GM10266 (cell line): ENCODE measurements at regions not wholly inside any gene's neighbourhood (a gene's known extent, or its start where the extent isn't known, plus 50 kb on each side); places are given as distances from the start of the nearest gene placed in this dataset.
"Not testable (repeated sequence)": the region's sequence is repeated elsewhere in the genome, so short reads cannot be mapped to it uniquely, and the experiment has no call there.

Experiments
- DNase-seq: peaks from one replicate; pipeline ENCODE4 v3.0.0; 2012; ENCODE audit errors: extremely low spot score
- CTCF ChIP-seq: IDR thresholded peaks from 2 replicates; pipeline ENCODE4 v1.5.1; 2012; ENCODE audit warnings: mild to moderate bottlenecking, low read depth; ENCODE audit not compliant: control insufficient read depth, insufficient read depth; ENCODE audit errors: missing control alignments

- DNase-seq = no peak
- TF ChIP-seq CTCF = no peak
These were observed 153.6 kb upstream of the MOCS2 start for GRCh38 chr5:53263151-53263550.

- no peak for DNase-seq
- TF ChIP-seq CTCF = no peak
These were observed 155.5 kb upstream of the MOCS2 start for GRCh38 chr5:53265043-53265442.

GRCh38 chr5:53268241-53268640 lies 158.7 kb upstream of the MOCS2 start:
- DNase-seq = not testable (repeated sequence)

DNA sequence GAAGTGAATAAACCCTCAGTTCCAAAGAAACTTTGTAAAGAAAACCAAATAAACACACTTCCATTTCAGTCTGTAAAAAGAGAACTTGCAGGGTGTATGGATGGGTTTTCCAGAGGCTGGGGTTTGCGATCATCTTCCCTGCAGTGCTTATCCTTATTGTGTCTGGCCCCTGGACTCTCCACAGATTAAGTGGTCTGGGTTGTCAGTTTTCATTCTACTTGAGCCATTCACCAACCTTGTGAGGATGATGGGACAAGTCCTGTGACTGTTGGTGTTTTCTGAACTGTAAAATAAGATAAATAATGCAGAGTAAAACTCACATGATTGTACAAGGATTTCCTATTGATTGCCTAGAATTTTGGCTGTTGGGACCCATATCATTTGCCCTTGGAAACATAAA lies 166.1 kb upstream of the MOCS2 start:
- TF ChIP-seq CTCF = no peak
- DNase-seq = no peak

GRCh38 chr5:53276825-53277224 lies 167.3 kb upstream of the MOCS2 start:
- TF ChIP-seq CTCF = no peak
- DNase-seq = no peak

DNA sequence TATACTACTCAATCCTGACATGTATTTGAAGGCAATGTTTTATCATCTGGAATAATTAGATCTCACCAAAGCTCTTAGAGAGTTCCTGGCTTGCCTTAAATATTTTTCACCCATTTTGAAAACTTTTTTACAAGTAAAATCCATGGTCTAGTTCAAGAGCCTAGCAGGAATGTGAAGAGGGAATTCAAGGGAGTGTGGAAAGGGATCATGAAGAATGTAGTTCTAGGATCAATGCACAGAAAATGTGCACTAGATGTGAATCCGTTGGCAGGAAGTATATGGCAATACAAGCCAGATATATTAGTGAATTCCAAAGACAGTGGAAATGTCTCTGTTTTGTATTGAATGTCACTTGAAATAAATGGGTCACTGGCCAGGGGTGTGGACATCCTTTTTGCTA lies 167.9 kb upstream of the MOCS2 start:
- TF ChIP-seq CTCF = no peak
- no peak for DNase-seq

DNA sequence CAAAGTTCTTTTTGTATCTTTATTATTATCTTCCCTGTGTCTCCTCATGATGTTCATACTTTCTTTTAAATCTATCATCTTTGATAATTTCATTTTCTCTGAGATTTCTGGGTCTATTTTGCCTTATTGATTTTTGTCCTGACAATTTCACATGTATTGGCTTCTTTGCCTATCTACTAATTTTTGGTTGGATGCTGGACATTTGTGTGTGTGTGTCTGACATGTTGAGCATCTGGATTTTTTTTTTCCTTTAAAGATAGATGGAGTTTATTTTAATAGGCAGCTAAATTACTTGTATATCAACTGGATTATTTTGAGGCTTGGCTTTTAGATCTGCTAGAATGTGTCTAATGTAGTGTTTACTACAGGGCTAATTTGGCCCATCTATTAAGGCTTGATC lies 178.0 kb upstream of the MOCS2 start:
- TF ChIP-seq CTCF = no peak
- DNase-seq = no peak

DNA sequence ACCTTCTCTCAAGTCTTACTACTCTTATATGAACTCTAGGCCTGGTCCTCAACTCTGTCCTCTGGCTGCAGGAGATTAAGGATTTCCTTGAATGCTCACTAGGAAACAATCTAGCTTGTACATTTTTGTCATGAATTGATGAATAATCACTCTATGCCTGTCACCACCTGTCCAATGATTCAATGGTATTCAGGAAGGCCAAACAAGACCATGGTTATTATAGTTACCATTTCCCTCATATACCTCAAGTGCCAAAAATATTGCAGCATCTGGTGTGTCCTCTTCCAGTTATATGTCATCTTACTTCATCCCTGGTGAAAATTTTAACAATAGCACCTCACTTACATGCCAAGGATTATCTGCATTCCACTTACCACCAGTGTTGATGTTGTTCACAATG lies 179.0 kb upstream of the MOCS2 start:
- DNase-seq = no peak
- no peak for TF ChIP-seq CTCF
